GM23338 (cell line): ENCODE measurements at regions not wholly inside any gene's neighbourhood (a gene's known extent, or its start where the extent isn't known, plus 50 kb on each side); places are given as distances from the start of the nearest gene placed in this dataset.

ENCODE experiments used
- ATAC-seq: fragments of 200-7000 bp; cut with Tn5 transposase; 3 replicates; pipeline ENCODE4 v1.9.1; 2020
- DNase-seq: peaks from one replicate; pipeline ENCODE4 v3.0.0-alpha.2; 2015; ENCODE audit warnings: low spot score
- H2AFZ ChIP-seq: fragments of 200-600 bp; sonication (generic); 2 replicates; pipeline ENCODE4 v1.8.0; 2016; ENCODE audit warnings: antibody characterized with exemption, mild to moderate bottlenecking, moderate library complexity
- H3F3A ChIP-seq: fragments of 200-600 bp; sonication (generic); replicated peaks from 2 replicates; pipeline ENCODE4 v1.8.0; 2017; ENCODE audit warnings: antibody characterized with exemption, mixed run types, low read depth
- H3K27ac ChIP-seq: fragments of 200-600 bp; sonication (generic); 2 replicates; pipeline ENCODE4 v1.6.1; 2016; ENCODE audit warnings: low read depth
- H3K27me3 ChIP-seq: fragments of 200-600 bp; sonication (generic); 2 replicates; pipeline ENCODE4 v1.8.0; 2016; ENCODE audit warnings: mild to moderate bottlenecking, mixed run types, moderate library complexity; ENCODE audit not compliant: insufficient read depth
- H3K36me3 ChIP-seq: fragments of 200-600 bp; sonication (generic); 2 replicates; pipeline ENCODE4 v1.8.0; 2016; ENCODE audit warnings: mild to moderate bottlenecking; ENCODE audit not compliant: insufficient read depth
- H3K4me1 ChIP-seq: fragments of 200-600 bp; sonication (generic); 2 replicates; pipeline ENCODE4 v1.8.0; 2016; ENCODE audit warnings: mild to moderate bottlenecking, moderate library complexity; ENCODE audit not compliant: insufficient read depth
- H3K4me2 ChIP-seq: fragments of 200-600 bp; sonication (generic); 2 replicates; pipeline ENCODE4 v1.7.1; 2017; ENCODE audit warnings: mixed run types
- H3K4me3 ChIP-seq: fragments of 200-600 bp; sonication (generic); 2 replicates; pipeline ENCODE4 v1.6.1; 2016; ENCODE audit warnings: mixed run types
- H3K79me2 ChIP-seq: fragments of 200-600 bp; sonication (generic); replicated peaks from 2 replicates; pipeline ENCODE4 v1.8.0; 2017; ENCODE audit warnings: mild to moderate bottlenecking; ENCODE audit not compliant: insufficient read depth
- H3K9me2 ChIP-seq: fragments of 200-600 bp; sonication (generic); 2 replicates; pipeline ENCODE4 v1.8.0; 2017; ENCODE audit not compliant: insufficient read depth
- H4K20me1 ChIP-seq: fragments of 200-600 bp; sonication (generic); replicated peaks from 2 replicates; pipeline ENCODE4 v1.8.0; 2017; ENCODE audit warnings: mild to moderate bottlenecking; ENCODE audit not compliant: insufficient read depth
- H3K27ac Mint-ChIP-seq: 2 replicates; pipeline ENCODE4 v1.8.0; 2020; ENCODE audit warnings: inconsistent platforms, mild to moderate bottlenecking, moderate library complexity, mixed read lengths
- H3K27me3 Mint-ChIP-seq: 3 replicates; pipeline ENCODE4 v1.8.0; 2022; ENCODE audit warnings: low read depth, mild to moderate bottlenecking, moderate library complexity, mixed read lengths, inconsistent platforms; ENCODE audit not compliant: insufficient read depth, poor library complexity
- H3K36me3 Mint-ChIP-seq: 3 replicates; pipeline ENCODE4 v1.8.0; 2021; ENCODE audit warnings: low read depth, mild to moderate bottlenecking, inconsistent platforms, moderate library complexity, mixed read lengths
- H3K4me1 Mint-ChIP-seq: 3 replicates; pipeline ENCODE4 v1.8.0; 2020; ENCODE audit warnings: mild to moderate bottlenecking, inconsistent platforms, mixed read lengths
- H3K4me3 Mint-ChIP-seq: 3 replicates; pipeline ENCODE4 v1.8.0; 2021; ENCODE audit warnings: moderate library complexity, mild to moderate bottlenecking, inconsistent platforms, mixed read lengths
- H3K9me3 Mint-ChIP-seq: 3 replicates; pipeline ENCODE4 v1.8.0; 2020; ENCODE audit warnings: moderate library complexity, mild to moderate bottlenecking, inconsistent platforms, mixed read lengths
- ETS1 ChIP-seq: IDR thresholded peaks from 2 replicates; pipeline ENCODE4 v1.6.1; 2016; ENCODE audit warnings: antibody characterized with exemption
- EZH2phosphoT487 ChIP-seq: fragments of 200-600 bp; sonication (generic); IDR thresholded peaks from one replicate; pipeline ENCODE4 v1.8.1; 2018; ENCODE audit warnings: antibody characterized with exemption; ENCODE audit not compliant: unreplicated experiment
- JUNB ChIP-seq: IDR thresholded peaks from one replicate; pipeline ENCODE4 v1.6.1; 2016; ENCODE audit warnings: antibody characterized with exemption; ENCODE audit not compliant: unreplicated experiment
- NANOG ChIP-seq: IDR thresholded peaks from 2 replicates; pipeline ENCODE4 v1.6.1; 2016; ENCODE audit warnings: antibody characterized with exemption, borderline replicate concordance
- POLR2AphosphoS5 ChIP-seq: IDR thresholded peaks from 2 replicates; pipeline ENCODE4 v1.6.1; 2016; ENCODE audit warnings: antibody characterized with exemption, low read depth
- REST ChIP-seq: IDR thresholded peaks from one replicate; pipeline ENCODE4 v1.6.1; 2018; ENCODE audit warnings: antibody characterized with exemption; ENCODE audit not compliant: unreplicated experiment
- STAT1 ChIP-seq: IDR thresholded peaks from one replicate; pipeline ENCODE4 v1.6.1; 2016; ENCODE audit warnings: antibody characterized with exemption; ENCODE audit not compliant: unreplicated experiment
- ZNF331 ChIP-seq: fragments of 250-450 bp; sonication (Bioruptor Pico); IDR thresholded peaks from 2 replicates; pipeline ENCODE4 v1.5.0; 2020; ENCODE audit warnings: low read depth, mild to moderate bottlenecking, moderate library complexity
- ZNF462 ChIP-seq: fragments of 250-450 bp; sonication (Bioruptor Pico); IDR thresholded peaks from 2 replicates; pipeline ENCODE4 v1.5.0; 2020; ENCODE audit warnings: mild to moderate bottlenecking, moderate library complexity

- Histone ChIP-seq H4K20me1 (no peaks in the 10 kb centered on the region), H2AFZ (no peak overlapping the region), H3K36me3 (no peaks in the 10 kb centered on the region), H3K27ac (no peak overlapping the region), H3K79me2 (no peaks in the 10 kb centered on the region), H3K9me2 (peaks cover under 1% of the 10 kb centered on the region; the same call in 1 of the 2 replicates), H3K4me1 (no peaks in the 10 kb centered on the region), H3K4me3 (no peak overlapping the region), H3K4me2 (no peak overlapping the region), H3K27me3 (no peaks in the 10 kb centered on the region), H3F3A (no peaks in the 10 kb centered on the region)
- Mint-ChIP-seq H3K27me3 (peaks cover 4% of the 10 kb centered on the region), H3K36me3 (peaks cover 11% of the 10 kb centered on the region), H3K4me1 (peaks cover 2% of the 10 kb centered on the region; the same call in 1 of the 3 replicates), H3K27ac (no peak overlapping the region), H3K9me3 (peaks cover 7% of the 10 kb centered on the region), H3K4me3 (no peak overlapping the region)
- DNase-seq (no peak), ATAC-seq (no peak)
- TF ChIP-seq JUNB (no peak), ZNF462 (CRISPR knock-in tag) (no peak), EZH2phosphoT487 (no peak), STAT1 (no peak), NANOG (no peak), ZNF331 (CRISPR knock-in tag) (no peak), ETS1 (no peak), REST (no peak), POLR2AphosphoS5 (no peak)
Measured at GRCh38 chr7:138355254-138355653, 104.8 kb upstream of the TRIM24 start.
